CD14-positive monocyte (primary cell): ENCODE measurements at regions not wholly inside any gene's neighbourhood (a gene's known extent, or its start where the extent isn't known, plus 50 kb on each side); places are given as distances from the start of the nearest gene placed in this dataset.

Experiments used
- DNase-seq, 3 donors: peaks; one replicate each; pipeline ENCODE4 v3.0.0-alpha.2; 2011 to 2022
- H2AFZ ChIP-seq: 2 replicates; pipeline ENCODE4 v1.6.0; 2012; ENCODE audit warnings: mild to moderate bottlenecking, low read depth, low read length, inconsistent platforms; ENCODE audit not compliant: insufficient read depth, poor library complexity, severe bottlenecking
- H3K27ac ChIP-seq, 2 donors: 1 replicate in 1 of 2; 2 replicates in 1 of 2; pipeline ENCODE4 v1.5.1; 2012 to 2013; ENCODE audit warnings: low read length in 2 of 2, control low read depth in 1 of 2, inconsistent platforms in 1 of 2, low read depth in 1 of 2, mild to moderate bottlenecking in 1 of 2
- H3K27me3 ChIP-seq, 2 donors: one replicate each; pipeline versions ENCODE4 v1.6.0 to v1.6.1; 2011 to 2013; ENCODE audit warnings: low read length in 2 of 2; ENCODE audit not compliant: control insufficient read depth in 2 of 2, insufficient read depth in 2 of 2
- H3K36me3 ChIP-seq, 2 donors: replicated peaks in 1 of 2; 1 replicate in 1 of 2; 2 replicates in 1 of 2; pipeline versions ENCODE4 v1.5.1 to v1.6.1; 2012 to 2013; ENCODE audit warnings: low read length in 2 of 2, control low read depth in 1 of 2, inconsistent platforms in 1 of 2, mild to moderate bottlenecking in 1 of 2; ENCODE audit not compliant: insufficient read depth in 2 of 2, control insufficient read depth in 1 of 2
- H3K4me1 ChIP-seq, 2 donors: 1 replicate in 1 of 2; 2 replicates in 1 of 2; pipeline versions ENCODE4 v1.5.1 to v1.6.1; 2012 to 2013; ENCODE audit warnings: low read length in 2 of 2, control low read depth in 1 of 2, inconsistent platforms in 1 of 2, mild to moderate bottlenecking in 1 of 2, moderate library complexity in 1 of 2; ENCODE audit not compliant: insufficient read depth in 2 of 2, control insufficient read depth in 1 of 2
- H3K4me2 ChIP-seq: replicated peaks from 2 replicates; pipeline ENCODE3; 2012; ENCODE audit warnings: low read length, moderate library complexity, mild to moderate bottlenecking; ENCODE audit not compliant: poor library complexity, severe bottlenecking; ENCODE audit errors: extremely low read depth
- H3K4me3 ChIP-seq, 3 experiments: fragments of 200-600 bp in 1 of 3; sonication (generic) in 1 of 3; replicated peaks in 1 of 3; 1 replicate in 2 of 3; 2 replicates in 1 of 3; pipeline ENCODE4 v1.5.1; 2011 to 2013; ENCODE audit warnings: low read length in 3 of 3, mild to moderate bottlenecking in 3 of 3, control low read depth in 2 of 3, low read depth in 2 of 3, inconsistent platforms in 1 of 3, moderate library complexity in 1 of 3
- H3K79me2 ChIP-seq: 2 replicates; pipeline ENCODE4 v1.6.0; 2012; ENCODE audit warnings: mild to moderate bottlenecking, control low read depth, inconsistent platforms, low read length, moderate library complexity; ENCODE audit not compliant: insufficient read depth
- H3K9ac ChIP-seq: 2 replicates; pipeline ENCODE4 v1.6.0; 2017; ENCODE audit warnings: low read length, mild to moderate bottlenecking; ENCODE audit not compliant: insufficient read depth, poor library complexity, severe bottlenecking
- H3K9me3 ChIP-seq, 2 donors: replicated peaks in 1 of 2; 1 replicate in 1 of 2; 2 replicates in 1 of 2; pipeline versions ENCODE4 v1.5.1 to v1.6.1; 2012 to 2013; ENCODE audit warnings: low read length in 2 of 2, control low read depth in 1 of 2; ENCODE audit not compliant: control insufficient read depth in 1 of 2, insufficient read depth in 1 of 2
- H4K20me1 ChIP-seq: 2 replicates; pipeline ENCODE4 v1.6.0; 2012; ENCODE audit warnings: mild to moderate bottlenecking, low read length, control low read depth, moderate library complexity; ENCODE audit not compliant: insufficient read depth
- H3K27ac Mint-ChIP-seq, 7 donors: one replicate each; pipeline ENCODE4 v1.8.0; 2020; ENCODE audit warnings: mild to moderate bottlenecking in 7 of 7, mixed read lengths in 7 of 7, moderate library complexity in 6 of 7, inconsistent platforms in 2 of 7
- H3K27me3 Mint-ChIP-seq, 3 donors: one replicate each; pipeline ENCODE4 v1.8.0; 2021 to 2022; ENCODE audit warnings: low read depth in 3 of 3, mild to moderate bottlenecking in 3 of 3, mixed read lengths in 3 of 3, moderate library complexity in 3 of 3, inconsistent platforms in 1 of 3
- H3K36me3 Mint-ChIP-seq, 2 donors: one replicate each; pipeline ENCODE4 v1.8.0; 2020; ENCODE audit warnings: mixed read lengths in 2 of 2, inconsistent platforms in 1 of 2, mild to moderate bottlenecking in 1 of 2
- H3K4me1 Mint-ChIP-seq: one replicate; pipeline ENCODE4 v1.8.0; 2020; ENCODE audit warnings: mild to moderate bottlenecking, mixed read lengths
- H3K4me3 Mint-ChIP-seq, 2 donors: one replicate each; pipeline ENCODE4 v1.8.0; 2020; ENCODE audit warnings: mild to moderate bottlenecking in 2 of 2, mixed read lengths in 2 of 2, moderate library complexity in 1 of 2
- H3K9me3 Mint-ChIP-seq, 7 donors: one replicate each; pipeline ENCODE4 v1.8.0; 2020 to 2022; ENCODE audit warnings: mixed read lengths in 7 of 7, mild to moderate bottlenecking in 6 of 7, moderate library complexity in 6 of 7, inconsistent platforms in 2 of 7
- WGBS: methylation state at CpG from one replicate; pipeline ENCODE4 v1.1.5; 2013; ENCODE audit warnings: missing lambda C conversion rate; ENCODE audit not compliant: insufficient coverage; 5-methylcytosine and 5-hydroxymethylcytosine counted together
- intact Hi-C, 2 donors: fragments of 100-400 bp; cut with micrococcal nuclease; formaldehyde crosslinking; loops; one replicate each; pipeline versions ENCODE4 v1.15.0 to v1.15.1; 2023
- TF ChIP-seq, protein P1 (sequence below): fragments of 200-600 bp; IDR thresholded peaks from one replicate; pipeline ENCODE4 v1.8.0; 2022; ENCODE audit warnings: antibody characterized with exemption, mild to moderate bottlenecking

GRCh38 chr9:24436761-24437160 lies 108.9 kb downstream of the IZUMO3 start:
- 75% methylated on average over 1 of the region's 1 CpG for WGBS
- Mint-ChIP-seq H3K4me1 (no peaks in the 10 kb centered on the region), H3K27me3 (peaks cover 0 to 2% (median 0%) of the 10 kb centered on the region in 3 donors), H3K9me3 (peaks cover 0 to 11% (median 5%) of the 10 kb centered on the region in 7 donors), H3K4me3 (no peak overlapping the region), H3K36me3 (no peaks in the 10 kb centered on the region), H3K27ac (no peak overlapping the region)
- no peak for DNase-seq
- Histone ChIP-seq H3K4me1 (no peaks in the 10 kb centered on the region), H3K79me2 (no peaks in the 10 kb centered on the region), H3K4me2 (no peak overlapping the region), H3K27ac (no peak overlapping the region), H3K4me3 (no peak overlapping the region), H3K9me3 (peaks cover 0 to 8% of the 10 kb centered on the region in 2 donors), H4K20me1 (no peaks in the 10 kb centered on the region), H2AFZ (no peak overlapping the region), H3K27me3 (no peaks in the 10 kb centered on the region), H3K9ac (no peak overlapping the region), H3K36me3 (no peaks in the 10 kb centered on the region)
- intact Hi-C loops, result no loop called here
- TF ChIP-seq, protein P1, sequence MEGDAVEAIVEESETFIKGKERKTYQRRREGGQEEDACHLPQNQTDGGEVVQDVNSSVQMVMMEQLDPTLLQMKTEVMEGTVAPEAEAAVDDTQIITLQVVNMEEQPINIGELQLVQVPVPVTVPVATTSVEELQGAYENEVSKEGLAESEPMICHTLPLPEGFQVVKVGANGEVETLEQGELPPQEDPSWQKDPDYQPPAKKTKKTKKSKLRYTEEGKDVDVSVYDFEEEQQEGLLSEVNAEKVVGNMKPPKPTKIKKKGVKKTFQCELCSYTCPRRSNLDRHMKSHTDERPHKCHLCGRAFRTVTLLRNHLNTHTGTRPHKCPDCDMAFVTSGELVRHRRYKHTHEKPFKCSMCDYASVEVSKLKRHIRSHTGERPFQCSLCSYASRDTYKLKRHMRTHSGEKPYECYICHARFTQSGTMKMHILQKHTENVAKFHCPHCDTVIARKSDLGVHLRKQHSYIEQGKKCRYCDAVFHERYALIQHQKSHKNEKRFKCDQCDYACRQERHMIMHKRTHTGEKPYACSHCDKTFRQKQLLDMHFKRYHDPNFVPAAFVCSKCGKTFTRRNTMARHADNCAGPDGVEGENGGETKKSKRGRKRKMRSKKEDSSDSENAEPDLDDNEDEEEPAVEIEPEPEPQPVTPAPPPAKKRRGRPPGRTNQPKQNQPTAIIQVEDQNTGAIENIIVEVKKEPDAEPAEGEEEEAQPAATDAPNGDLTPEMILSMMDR, result no peak

- TF ChIP-seq, protein P1, result no peak
- Histone ChIP-seq H3K79me2 (no peaks in the 10 kb centered on the region), H2AFZ (no peak overlapping the region), H4K20me1 (no peaks in the 10 kb centered on the region), H3K36me3 (no peaks in the 10 kb centered on the region), H3K4me2 (no peak overlapping the region), H3K4me1 (no peaks in the 10 kb centered on the region), H3K27ac (no peak overlapping the region), H3K27me3 (no peaks in the 10 kb centered on the region), H3K4me3 (no peak overlapping the region), H3K9ac (no peak overlapping the region), H3K9me3 (no peaks in the 10 kb centered on the region)
- DNase-seq, result no peak
- Mint-ChIP-seq H3K4me1 (no peaks in the 10 kb centered on the region), H3K4me3 (no peak overlapping the region), H3K9me3 (peaks cover 0 to 11% (median 5%) of the 10 kb centered on the region in 7 donors), H3K27me3 (peaks cover 0 to 2% (median 0%) of the 10 kb centered on the region in 3 donors), H3K27ac (no peak overlapping the region), H3K36me3 (no peaks in the 10 kb centered on the region)
- intact Hi-C loops, result no loop called here
- WGBS, result no CpG with 5 or more reads among the region's 1 CpG
These were observed 111.5 kb downstream of the IZUMO3 start for GRCh38 chr9:24434183-24434582.
